H1 (cell line): ENCODE measurements at regions not wholly inside any gene's neighbourhood (a gene's known extent, or its start where the extent isn't known, plus 50 kb on each side); places are given as distances from the start of the nearest gene placed in this dataset.

ENCODE experiments used
- ASH2L ChIP-seq: fragments of 200-600, 300-600 bp; sonication (generic); IDR thresholded peaks from one replicate; pipeline ENCODE4 v1.7.1; 2017; ENCODE audit warnings: low read length
- EP300 ChIP-seq, 2 experiments: IDR thresholded peaks; 1 replicate in 1 of 2; 2 replicates in 1 of 2; pipeline ENCODE4 v1.6.1; 2011 to 2012; ENCODE audit warnings: low read depth in 2 of 2, low read length in 2 of 2, mild to moderate bottlenecking in 2 of 2, borderline replicate concordance in 1 of 2, inconsistent platforms in 1 of 2, moderate library complexity in 1 of 2
- PHF8 ChIP-seq: fragments of 200-600 bp; sonication (generic); conservative IDR thresholded peaks from 2 replicates; pipeline ENCODE4 v1.7.1; 2012; ENCODE audit warnings: low read depth, mild to moderate bottlenecking, inconsistent platforms, low read length, moderate library complexity
- POLR2A ChIP-seq, 2 experiments: IDR thresholded peaks; 1 replicate in 1 of 2; 2 replicates in 1 of 2; pipeline ENCODE4 v1.6.1; 2011; ENCODE audit warnings: low read depth in 2 of 2, low read length in 2 of 2, mild to moderate bottlenecking in 2 of 2; ENCODE audit errors: control extremely low read depth in 1 of 2
- RXRA ChIP-seq: IDR thresholded peaks from 2 replicates; pipeline ENCODE4 v1.6.1; 2011; ENCODE audit warnings: low read depth, mild to moderate bottlenecking, low read length, moderate library complexity; ENCODE audit not compliant: insufficient read depth
- SP2 ChIP-seq: IDR thresholded peaks from 2 replicates; pipeline ENCODE4 v1.6.1; 2012; ENCODE audit warnings: mild to moderate bottlenecking, low read length, inconsistent platforms
- TBP ChIP-seq: IDR thresholded peaks from 2 replicates; pipeline ENCODE4 v1.6.1; 2011; ENCODE audit warnings: low read depth, low read length, improper control_type of control experiment
- TEAD4 ChIP-seq: IDR thresholded peaks from 2 replicates; pipeline ENCODE4 v1.6.1; 2012; ENCODE audit warnings: low read depth, low read length, inconsistent platforms, mixed read lengths

GRCh38 chr2:78407960-78408794, 617.3 kb upstream of the REG3G start (continued):
- TF ChIP-seq PHF8 (no peak), RXRA (no peak), EP300 (IDR thresholded peaks at IDR 0.05; ENCODE audit: borderline replicate concordance in 1 of 2, low read depth in 2 of 2, low read length in 2 of 2) (no peak), TBP (no peak), SP2 (no peak), ASH2L (no peak), TEAD4 (no peak), POLR2A (IDR thresholded peaks at IDR 0.05; ENCODE audit: control extremely low read depth in 1 of 2, low read depth in 2 of 2, low read length in 2 of 2) (no peak)
